GM21381 (cell line): ENCODE measurements at regions not wholly inside any gene's neighbourhood (a gene's known extent, or its start where the extent isn't known, plus 50 kb on each side); places are given as distances from the start of the nearest gene placed in this dataset.

Source experiments
- ATAC-seq: cut with Tn5 transposase; IDR thresholded peaks from one replicate; pipeline ENCODE4 v1.9.1; 2021; ENCODE audit warnings: mild to moderate bottlenecking, moderate library complexity; ENCODE audit not compliant: unreplicated experiment

GRCh38 chr4:18538121-18538520, 516.6 kb upstream of the LCORL start:
- ATAC-seq, result no peak

DNA sequence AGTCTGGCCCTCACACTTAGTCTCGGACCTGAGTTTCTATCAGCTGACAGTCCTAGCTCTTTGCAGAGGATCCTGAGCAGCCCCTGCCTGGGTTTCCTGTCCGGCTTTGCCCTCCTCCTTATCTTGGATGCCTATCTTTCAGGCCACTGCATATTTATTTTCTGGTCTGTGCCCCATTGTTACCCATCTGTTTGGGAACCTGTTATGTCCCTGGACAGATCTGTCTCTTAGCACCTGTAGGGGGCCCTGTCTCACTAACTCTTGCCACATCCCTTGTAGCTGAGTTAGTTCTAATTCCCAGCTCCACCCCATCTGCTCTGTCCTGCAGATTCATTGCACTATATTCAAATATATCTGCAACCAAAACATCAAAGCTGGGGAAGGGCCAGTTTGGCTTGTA, 514.9 kb upstream of the LCORL start:
- no peak for ATAC-seq

DNA sequence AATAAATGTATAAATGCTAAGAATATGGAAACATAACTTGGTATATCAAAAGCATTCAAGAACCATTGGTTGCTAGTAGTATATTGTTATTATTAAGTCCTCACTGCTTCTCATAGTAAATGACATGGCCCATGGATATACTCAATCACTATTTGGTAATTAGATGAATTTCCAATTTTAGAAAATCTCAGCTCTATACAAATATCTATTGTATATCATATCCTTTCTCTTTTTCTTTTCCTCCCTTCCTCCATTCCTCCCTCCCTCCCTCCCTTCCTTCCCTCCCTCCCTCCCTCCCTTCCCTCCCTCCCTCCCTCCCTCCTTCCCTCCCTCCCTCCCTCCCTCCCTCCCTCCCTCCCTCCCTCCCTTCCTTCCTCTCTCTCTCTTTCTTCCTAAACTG, 514.4 kb upstream of the LCORL start:
- no peak for ATAC-seq

- ATAC-seq, result no peak
Measured at GRCh38 chr4:18533262-18533775, 511.8 kb upstream of the LCORL start.

DNA sequence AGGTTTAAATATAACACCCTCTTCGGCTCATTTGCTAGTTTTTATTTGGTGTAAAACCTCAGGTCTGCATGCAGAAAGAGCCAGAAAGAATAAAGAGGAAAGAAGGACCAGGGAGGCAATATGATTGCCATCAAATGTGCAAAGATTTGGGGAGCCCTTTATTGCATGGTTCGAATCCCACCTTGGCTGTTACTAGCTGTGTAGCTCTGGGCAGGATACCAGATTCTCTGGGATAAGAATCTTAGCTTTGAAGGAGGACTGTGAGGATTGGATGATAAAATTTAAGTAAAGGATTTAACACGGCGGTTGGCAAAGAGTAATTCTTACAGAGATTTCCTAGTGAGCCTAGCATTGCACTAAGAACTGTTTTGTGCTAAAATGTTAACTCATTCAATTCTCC, 510.2 kb upstream of the LCORL start:
- no peak for ATAC-seq

GRCh38 chr4:18529482-18529881, 507.9 kb upstream of the LCORL start:
- ATAC-seq, result no peak

DNA sequence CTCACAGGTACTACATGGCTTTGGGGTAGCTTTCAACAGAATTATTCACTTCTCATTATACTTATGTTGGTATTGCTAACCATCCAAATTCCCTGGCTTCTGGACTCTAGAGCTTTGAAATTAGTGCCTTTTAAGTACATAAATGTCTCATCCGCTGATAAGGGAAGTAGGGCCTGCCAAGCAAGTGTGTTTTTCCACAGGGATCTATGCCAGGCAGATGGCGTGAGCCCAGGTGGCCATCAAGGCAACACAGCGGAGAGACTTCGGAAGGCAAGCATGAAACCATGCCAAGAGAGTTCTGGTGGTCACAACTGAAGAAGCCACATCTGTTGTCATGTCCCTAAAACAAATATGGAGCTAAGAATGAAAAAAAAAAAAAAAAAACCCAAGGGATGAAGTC, 503.1 kb upstream of the LCORL start:
- ATAC-seq, result no peak

GRCh38 chr4:18518098-18518497, 496.5 kb upstream of the LCORL start:
- ATAC-seq, result no peak

DNA sequence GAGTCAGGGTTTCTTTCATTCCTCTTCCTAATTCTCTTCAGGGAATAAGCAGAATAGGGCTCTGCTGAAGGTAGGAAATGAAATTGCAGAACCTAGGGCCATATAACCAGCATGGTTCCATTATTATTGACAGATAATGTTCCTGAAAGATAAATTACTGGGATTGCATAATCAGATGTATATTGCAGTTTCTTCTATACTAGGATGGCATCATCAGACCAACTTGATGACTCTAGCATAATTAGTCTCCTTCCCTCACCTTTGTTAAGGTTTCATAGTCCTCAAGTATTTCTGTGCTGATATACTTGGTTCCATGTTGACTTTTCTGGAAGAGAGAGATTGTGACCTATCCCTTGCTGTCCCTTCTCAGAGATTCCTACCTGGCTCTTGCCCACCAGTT, 492.3 kb upstream of the LCORL start:
- no peak for ATAC-seq

- ATAC-seq, result no peak
Measured at GRCh38 chr4:18512718-18513117, 491.2 kb upstream of the LCORL start.

DNA sequence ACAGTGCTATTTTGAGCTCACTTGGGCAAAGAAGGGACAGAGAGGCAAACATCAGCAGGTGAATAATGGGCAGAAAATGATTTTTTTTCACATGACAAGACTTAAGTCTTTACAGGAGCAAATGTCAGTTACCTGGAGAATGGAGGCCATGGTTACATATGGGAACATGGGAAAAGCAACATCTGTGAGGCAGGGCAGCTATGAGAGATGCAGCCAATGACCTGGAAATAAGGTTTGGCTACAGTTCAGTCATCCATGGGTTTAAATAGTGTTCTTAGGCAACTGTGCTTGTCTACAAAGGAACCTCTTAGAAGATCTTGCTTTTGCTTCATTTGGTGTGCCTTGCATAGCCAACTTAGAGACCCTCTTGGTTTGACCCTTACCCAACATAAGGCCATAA, 490.2 kb upstream of the LCORL start:
- no peak for ATAC-seq

- ATAC-seq, result no peak
Measured at GRCh38 chr4:18508786-18509185, 487.2 kb upstream of the LCORL start.

DNA sequence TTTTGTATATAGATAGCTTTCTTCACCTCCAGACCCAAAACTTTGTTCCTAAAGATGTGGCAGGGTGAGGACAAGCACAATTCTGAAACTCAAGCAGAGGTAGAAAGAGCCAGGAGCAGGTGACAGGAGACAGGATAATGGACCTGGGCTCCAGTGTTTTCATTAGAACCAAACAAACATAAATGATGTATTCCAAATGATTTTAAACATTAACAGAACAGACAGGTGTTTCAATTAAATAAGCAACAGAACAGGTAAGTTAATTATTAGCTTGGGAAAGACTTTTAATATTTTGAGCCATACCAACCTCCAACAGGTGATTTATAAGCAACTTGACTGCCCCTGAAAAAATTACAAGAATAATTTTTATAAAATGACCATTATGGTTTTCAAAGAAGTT, 459.4 kb upstream of the LCORL start:
- no peak for ATAC-seq

- ATAC-seq, result no peak
Measured at GRCh38 chr4:18480342-18480741, 458.8 kb upstream of the LCORL start.

DNA sequence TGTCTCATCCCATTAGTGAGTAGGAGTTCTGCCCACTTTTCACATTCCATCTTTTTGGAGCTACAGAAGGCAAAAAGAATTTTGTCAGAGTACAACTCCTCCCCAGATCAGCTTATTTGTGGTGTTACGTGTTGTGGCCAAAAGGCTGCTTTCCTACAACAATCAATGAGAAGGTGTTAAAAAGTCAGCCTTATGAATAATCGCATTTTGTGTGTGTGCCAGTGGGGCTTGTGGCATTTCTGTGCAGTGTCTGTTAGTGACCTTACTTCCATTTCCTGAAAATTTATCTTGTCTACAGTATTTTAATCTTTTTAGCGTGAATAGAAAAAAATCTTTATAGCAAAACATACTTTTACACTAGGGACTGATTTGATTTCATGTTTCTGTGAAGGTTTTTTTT, 458.3 kb upstream of the LCORL start:
- no peak for ATAC-seq

GRCh38 chr4:18463987-18464559, 442.5 kb upstream of the LCORL start:
- no peak for ATAC-seq

DNA sequence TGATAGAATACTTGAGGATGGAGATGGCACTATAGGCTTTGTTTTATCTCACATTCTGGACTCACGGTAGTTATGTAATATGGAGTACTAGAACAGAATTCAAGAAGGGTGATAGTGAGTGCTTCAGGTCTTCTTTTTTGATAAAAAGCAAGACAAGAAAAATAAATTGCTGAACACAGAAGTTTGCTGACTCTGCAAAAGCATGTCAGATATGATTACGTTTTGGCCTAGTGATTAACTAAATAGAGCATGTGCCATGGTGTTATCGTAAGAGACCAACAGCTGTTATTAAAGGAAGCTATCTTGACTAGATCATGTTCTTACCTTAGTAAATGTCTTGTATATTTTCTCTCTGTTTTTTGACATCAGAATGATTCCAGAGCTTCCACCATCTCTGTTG, 436.9 kb upstream of the LCORL start:
- no peak for ATAC-seq

- no peak for ATAC-seq
Measured at GRCh38 chr4:18454349-18454748, 432.8 kb upstream of the LCORL start.

- no peak for ATAC-seq
Measured at GRCh38 chr4:18445110-18445509, 423.6 kb upstream of the LCORL start.

DNA sequence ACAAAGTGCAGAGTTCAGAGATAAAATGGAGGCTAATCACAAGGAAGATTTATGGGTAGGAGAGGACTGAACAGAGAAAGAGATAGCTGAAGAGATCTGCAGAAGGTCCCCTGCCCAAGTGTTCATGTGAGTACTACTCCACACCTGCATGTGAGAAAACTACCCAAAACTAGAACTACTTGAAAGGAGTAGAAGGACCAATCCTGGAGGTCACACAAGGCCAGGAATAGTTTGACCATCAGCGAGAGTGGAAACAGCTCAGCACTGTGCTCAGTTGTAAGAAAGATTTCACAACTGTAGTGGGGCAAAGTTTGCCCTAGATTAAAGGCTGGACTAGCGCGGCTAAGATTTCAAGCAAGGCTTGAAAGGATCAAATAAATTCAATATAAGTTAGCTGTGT, 422.7 kb upstream of the LCORL start:
- no peak for ATAC-seq

DNA sequence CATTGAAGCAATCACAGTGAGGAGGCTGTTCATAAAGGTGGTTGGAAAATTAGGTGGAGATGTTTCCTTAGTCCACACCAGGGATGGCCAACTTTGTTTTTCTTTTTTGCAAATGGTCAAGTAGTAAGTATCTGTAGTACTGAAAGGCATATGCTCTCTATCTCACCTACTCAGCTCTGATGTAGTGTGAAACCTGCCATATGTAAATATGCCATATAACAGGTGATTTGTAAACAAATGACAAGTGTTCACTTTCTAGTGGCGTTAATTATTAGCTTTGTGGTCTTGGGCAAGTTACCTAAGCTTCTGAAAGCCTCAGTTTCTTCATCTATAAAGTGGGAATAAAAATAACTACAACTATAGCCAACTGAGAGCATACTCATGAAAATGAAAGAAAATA, 421.4 kb upstream of the LCORL start:
- ATAC-seq, result no peak

DNA sequence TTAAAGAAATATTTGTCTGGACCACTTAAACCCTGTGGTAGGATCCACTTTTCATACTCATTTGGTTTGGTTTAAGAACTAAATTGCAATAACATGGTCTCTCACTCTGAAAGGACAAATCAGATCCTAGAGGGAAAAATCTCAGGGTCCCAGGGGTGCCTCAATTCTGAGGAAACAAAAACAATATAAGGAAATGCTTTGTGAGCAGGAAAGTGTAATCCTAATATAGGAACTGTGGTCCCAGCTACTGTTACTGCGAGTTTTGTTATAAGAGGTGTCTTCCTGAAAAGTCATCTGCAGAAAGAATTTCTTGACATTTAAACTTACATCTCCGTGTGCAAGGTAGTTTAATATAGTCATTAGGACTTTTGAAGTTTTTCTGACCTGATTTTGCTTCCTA, 420.1 kb upstream of the LCORL start:
- ATAC-seq, result no peak

DNA sequence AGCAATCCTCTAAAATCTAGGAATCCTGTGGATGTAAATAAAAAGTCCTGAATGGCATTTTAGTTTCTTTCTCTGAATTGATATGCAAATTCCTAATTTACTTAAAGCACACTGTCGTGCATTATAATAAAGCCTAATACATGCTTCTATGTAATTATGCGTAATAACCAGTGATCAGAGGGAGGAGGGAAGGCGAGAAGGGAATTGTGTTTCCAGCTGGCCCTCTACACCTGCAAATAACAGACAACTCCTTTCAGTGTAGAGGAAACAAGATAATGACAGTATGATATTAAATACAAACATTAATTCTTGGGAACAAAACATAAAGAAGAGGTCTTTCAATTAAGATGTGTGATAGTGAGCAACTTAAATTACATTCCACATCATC, 419.6 kb upstream of the LCORL start:
- no peak for ATAC-seq
